GM12873 (cell line): ENCODE measurements at regions not wholly inside any gene's neighbourhood (a gene's known extent, or its start where the extent isn't known, plus 50 kb on each side); places are given as distances from the start of the nearest gene placed in this dataset.

Experiments
- CTCF ChIP-seq: IDR thresholded peaks from 2 replicates; pipeline ENCODE4 v1.5.1; 2012; ENCODE audit warnings: low read depth, mild to moderate bottlenecking, moderate library complexity, low read length, control low read depth; ENCODE audit not compliant: insufficient read depth; ENCODE audit errors: missing control alignments

GRCh38 chr2:37459095-37459981 is 114.9 kb downstream of the QPCT start:
- no peak for TF ChIP-seq CTCF

GRCh38 chr2:37460896-37461229 is 116.4 kb downstream of the QPCT start:
- TF ChIP-seq CTCF = no peak

- no peak for TF ChIP-seq CTCF
Measured at GRCh38 chr2:37464067-37464466, 119.6 kb downstream of the QPCT start.

- no peak for TF ChIP-seq CTCF
Measured at GRCh38 chr2:37466533-37467222, 122.2 kb downstream of the QPCT start.

- no peak for TF ChIP-seq CTCF
Measured at GRCh38 chr2:37468170-37468569, 123.7 kb downstream of the QPCT start.

- TF ChIP-seq CTCF = no peak
Measured at GRCh38 chr2:37469126-37469525, 124.7 kb downstream of the QPCT start.

GRCh38 chr2:37471104-37471503 is 126.7 kb downstream of the QPCT start:
- no peak for TF ChIP-seq CTCF
